ENCODE measurements at regions not wholly inside any gene's neighbourhood (a gene's known extent, or its start where the extent isn't known, plus 50 kb on each side); places are given as distances from the start of the nearest gene placed in this dataset.
A peak's percentile ranks its signal among the peaks of the same experiment; 100 is the strongest.

GRCh38 chr20:53692465-53693067 is 98.9 kb upstream of the ZNF217 start:
- no peak for TF ChIP-seq CTCF (conservative IDR thresholded peaks at IDR 0.05; ENCODE audit: low read depth, low read length)
- TF ChIP-seq RFX5 (IDR thresholded peaks at IDR 0.05; ENCODE audit: low read depth, low read length): no peak
- 0 out of 2 replicates have a peak, but pooled peaks have one; percentile 46 for TF ChIP-seq CEBPB (IDR thresholded peaks at IDR 0.05; ENCODE audit: low read depth, low read length)
- TF ChIP-seq MAFK (IDR thresholded peaks at IDR 0.05; ENCODE audit: low read depth, low read length): no peak
- no peak for TF ChIP-seq USF2 (IDR thresholded peaks at IDR 0.05; ENCODE audit: low read depth, low read length)
- no peak for TF ChIP-seq RAD21 (IDR thresholded peaks at IDR 0.05; ENCODE audit: low read length)
- peak; percentile 11 for TF ChIP-seq SMC3 (IDR thresholded peaks at IDR 0.05; ENCODE audit: low read depth, low read length)
- no peak for TF ChIP-seq MXI1 (IDR thresholded peaks at IDR 0.05; ENCODE audit: borderline replicate concordance, low read depth, low read length)
- no peak for TF ChIP-seq POLR2A (IDR thresholded peaks at IDR 0.05; ENCODE audit: low read depth, low read length)
- no peak for TF ChIP-seq CHD1 (IDR thresholded peaks at IDR 0.05; ENCODE audit: low read depth, low read length)
- TF ChIP-seq NFE2L2 (IDR thresholded peaks at IDR 0.05; ENCODE audit: low read depth, low read length): no peak
- TF ChIP-seq BHLHE40 (IDR thresholded peaks at IDR 0.05; ENCODE audit: low read depth, low read length): 0 out of 2 replicates have a peak, but pooled peaks have one; percentile 30

Measured in IMR-90 (cell line).